Body of pancreas (tissue), 4 donors: ENCODE measurements at regions not wholly inside any gene's neighbourhood (a gene's known extent, or its start where the extent isn't known, plus 50 kb on each side); places are given as distances from the start of the nearest gene placed in this dataset.

ENCODE experiments used
- ATAC-seq: fragments of 150-250 bp; one replicate; pipeline ENCODE4 v1.9.1; 2016
- DNase-seq, 4 donors: peaks; one replicate each; pipeline ENCODE4 v3.0.0-alpha.2; 2019
- H3K27ac ChIP-seq, 4 donors: fragments of 200-600 bp; sonication (generic); 1 replicate in 3 of 4; 2 replicates in 1 of 4; pipeline versions ENCODE4 v1.5.1 to v1.6.1; 2016 to 2019; ENCODE audit warnings: mild to moderate bottlenecking in 1 of 4, mixed read lengths in 1 of 4, moderate library complexity in 1 of 4
- H3K27me3 ChIP-seq, 2 donors: fragments of 200-600 bp; sonication (generic); one replicate each; pipeline ENCODE4 v1.6.0; 2016; ENCODE audit warnings: mild to moderate bottlenecking in 1 of 2
- H3K36me3 ChIP-seq, 2 donors: fragments of 200-600 bp; sonication (generic); replicated peaks in 1 of 2; 2 replicates each; pipeline ENCODE4 v1.5.1; 2016; ENCODE audit warnings: low read depth in 2 of 2; ENCODE audit not compliant: insufficient read depth in 1 of 2
- H3K4me1 ChIP-seq: fragments of 200-600 bp; sonication (generic); one replicate; pipeline ENCODE4 v1.6.0; 2016
- H3K4me3 ChIP-seq, 2 donors: fragments of 200-600 bp; sonication (generic); 1 replicate in 1 of 2; 2 replicates in 1 of 2; pipeline ENCODE4 v1.5.1; 2016 to 2019
- H3K9me3 ChIP-seq, 3 donors: fragments of 200-600 bp; sonication (generic); 1 replicate in 2 of 3; 2 replicates in 1 of 3; pipeline ENCODE4 v1.5.1; 2016
- POLR2A ChIP-seq, 3 donors: fragments of 450-650 bp; IDR thresholded peaks; one replicate each; pipeline ENCODE4 v1.6.1; 2016; ENCODE audit warnings: antibody characterized with exemption in 3 of 3, mild to moderate bottlenecking in 2 of 3
- WGBS, 2 donors: methylation state at CpG; one replicate each; pipeline ENCODE4 v1.1.5; 2017; 5-methylcytosine and 5-hydroxymethylcytosine counted together
- intact Hi-C: fragments of 100-400 bp; cut with DNase I; formaldehyde crosslinking; loops from one replicate; pipeline ENCODE4 v1.15.1; 2023
- TF ChIP-seq, protein P1 (sequence below), 7 experiments: fragments of 450-650 bp in 4 of 7; fragments of 200-600 bp in 3 of 7; sonication (generic) in 3 of 7; IDR thresholded peaks; one replicate each; pipeline ENCODE4 v1.5.1; 2016 to 2019; ENCODE audit warnings: antibody characterized with exemption in 7 of 7

GRCh38 chr16:55954906-55955305, 79.7 kb upstream of the CES5A start:
- Histone ChIP-seq H3K4me3 (no peak overlapping the region), H3K27ac (no peak overlapping the region), H3K27me3 (no peaks in the 10 kb centered on the region), H3K9me3 (peaks cover 0 to 4% (median 0%) of the 10 kb centered on the region in 3 donors), H3K36me3 (no peaks in the 10 kb centered on the region), H3K4me1 (no peaks in the 10 kb centered on the region)
- intact Hi-C loops, result no loop called here
- TF ChIP-seq, protein P1, sequence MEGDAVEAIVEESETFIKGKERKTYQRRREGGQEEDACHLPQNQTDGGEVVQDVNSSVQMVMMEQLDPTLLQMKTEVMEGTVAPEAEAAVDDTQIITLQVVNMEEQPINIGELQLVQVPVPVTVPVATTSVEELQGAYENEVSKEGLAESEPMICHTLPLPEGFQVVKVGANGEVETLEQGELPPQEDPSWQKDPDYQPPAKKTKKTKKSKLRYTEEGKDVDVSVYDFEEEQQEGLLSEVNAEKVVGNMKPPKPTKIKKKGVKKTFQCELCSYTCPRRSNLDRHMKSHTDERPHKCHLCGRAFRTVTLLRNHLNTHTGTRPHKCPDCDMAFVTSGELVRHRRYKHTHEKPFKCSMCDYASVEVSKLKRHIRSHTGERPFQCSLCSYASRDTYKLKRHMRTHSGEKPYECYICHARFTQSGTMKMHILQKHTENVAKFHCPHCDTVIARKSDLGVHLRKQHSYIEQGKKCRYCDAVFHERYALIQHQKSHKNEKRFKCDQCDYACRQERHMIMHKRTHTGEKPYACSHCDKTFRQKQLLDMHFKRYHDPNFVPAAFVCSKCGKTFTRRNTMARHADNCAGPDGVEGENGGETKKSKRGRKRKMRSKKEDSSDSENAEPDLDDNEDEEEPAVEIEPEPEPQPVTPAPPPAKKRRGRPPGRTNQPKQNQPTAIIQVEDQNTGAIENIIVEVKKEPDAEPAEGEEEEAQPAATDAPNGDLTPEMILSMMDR (IDR thresholded peaks at IDR 0.05), result no peak
- no peak for TF ChIP-seq POLR2A (IDR thresholded peaks at IDR 0.05)
- 64 to 73% methylated on average over 2 of the region's 2 CpGs for WGBS, 2 donors
- ATAC-seq (no peak), DNase-seq (no peak)

DNA sequence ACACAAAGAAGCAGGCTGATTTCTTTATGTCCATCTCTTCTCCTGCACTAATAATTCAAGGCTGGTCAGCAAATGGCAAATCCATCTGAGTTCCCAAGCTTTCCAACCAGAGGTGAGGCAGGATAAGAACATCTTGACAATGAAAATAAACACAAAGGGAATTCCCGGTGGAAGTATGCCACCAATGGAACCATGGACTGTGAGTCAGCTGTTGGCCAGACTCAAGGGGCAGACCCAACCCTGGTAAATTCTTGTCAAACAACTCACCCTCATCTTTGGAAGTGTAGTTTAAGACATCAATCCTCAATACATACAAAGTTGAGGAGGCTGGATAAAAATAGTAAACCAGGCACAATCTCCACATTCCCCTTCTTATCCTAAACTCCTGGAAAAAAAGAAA, 74.3 kb upstream of the CES5A start:
- Histone ChIP-seq H3K36me3 (no peaks in the 10 kb centered on the region), H3K4me3 (no peak overlapping the region), H3K27me3 (no peaks in the 10 kb centered on the region), H3K9me3 (no peaks in the 10 kb centered on the region), H3K27ac (no peak overlapping the region), H3K4me1 (no peaks in the 10 kb centered on the region)
- WGBS, 2 donors, result 67 to 80% methylated on average over 1 of the region's 1 CpG
- TF ChIP-seq, protein P1 (IDR thresholded peaks at IDR 0.05), result no peak
- no peak for TF ChIP-seq POLR2A (IDR thresholded peaks at IDR 0.05)
- ATAC-seq (no peak), DNase-seq (no peak)
- intact Hi-C loops, result loop anchor here (5.0 kb wide), 1 partner anchor 368 kb away; no protein-coding TSS in a partner anchor

DNA sequence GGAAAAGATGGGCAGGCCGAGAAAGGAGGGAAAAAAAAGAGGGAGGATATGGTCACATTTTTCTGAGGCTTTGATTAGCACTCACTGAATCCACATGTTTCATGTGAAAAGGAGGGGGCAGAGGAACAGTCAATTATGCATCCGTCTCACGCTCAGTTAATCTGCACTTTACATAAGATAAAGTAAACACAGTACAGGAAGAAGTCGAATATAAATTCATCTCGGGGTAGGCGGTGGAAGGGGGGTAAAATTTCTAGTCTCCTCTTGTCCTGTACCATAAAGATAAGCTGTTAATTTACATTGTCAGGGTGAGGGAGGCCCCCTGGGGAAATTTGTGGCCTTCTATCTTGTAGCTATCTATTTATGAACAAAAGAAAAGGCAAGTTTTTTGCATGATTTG, 73.1 kb upstream of the CES5A start:
- H3K4me3 ChIP-seq, result no peak overlapping the region
- no peak for TF ChIP-seq POLR2A (IDR thresholded peaks at IDR 0.05)
- TF ChIP-seq, protein P1 (IDR thresholded peaks at IDR 0.05), result no peak
- H3K36me3 ChIP-seq, result no peaks in the 10 kb centered on the region
- H3K9me3 ChIP-seq, result no peaks in the 10 kb centered on the region
- no peaks in the 10 kb centered on the region for H3K27me3 ChIP-seq
- 13 to 24% methylated on average over 6 of the region's 6 CpGs for WGBS, 2 donors
- no peaks in the 10 kb centered on the region for H3K4me1 ChIP-seq
- intact Hi-C loops, result loop anchor here (5.0 kb wide), 1 partner anchor 369 kb away; no protein-coding TSS in a partner anchor
- DNase-seq (no peak), ATAC-seq (no peak)
- no peak overlapping the region for H3K27ac ChIP-seq

GRCh38 chr16:55947366-55947765, 72.2 kb upstream of the CES5A start:
- 28 to 41% methylated on average over 1 of the region's 1 CpG for WGBS, 2 donors
- H3K4me3 ChIP-seq, result no peak overlapping the region
- TF ChIP-seq POLR2A (IDR thresholded peaks at IDR 0.05), result no peak
- TF ChIP-seq, protein P1 (IDR thresholded peaks at IDR 0.05), result no peak
- intact Hi-C loops, result loop anchor here (5.0 kb wide), 1 partner anchor 370 kb away; no protein-coding TSS in a partner anchor
- no peak overlapping the region for H3K27ac ChIP-seq
- DNase-seq (no peak), ATAC-seq (no peak)
- no peaks in the 10 kb centered on the region for H3K4me1 ChIP-seq
- H3K36me3 ChIP-seq, result no peaks in the 10 kb centered on the region
- no peaks in the 10 kb centered on the region for H3K27me3 ChIP-seq
- H3K9me3 ChIP-seq, result no peaks in the 10 kb centered on the region

DNA sequence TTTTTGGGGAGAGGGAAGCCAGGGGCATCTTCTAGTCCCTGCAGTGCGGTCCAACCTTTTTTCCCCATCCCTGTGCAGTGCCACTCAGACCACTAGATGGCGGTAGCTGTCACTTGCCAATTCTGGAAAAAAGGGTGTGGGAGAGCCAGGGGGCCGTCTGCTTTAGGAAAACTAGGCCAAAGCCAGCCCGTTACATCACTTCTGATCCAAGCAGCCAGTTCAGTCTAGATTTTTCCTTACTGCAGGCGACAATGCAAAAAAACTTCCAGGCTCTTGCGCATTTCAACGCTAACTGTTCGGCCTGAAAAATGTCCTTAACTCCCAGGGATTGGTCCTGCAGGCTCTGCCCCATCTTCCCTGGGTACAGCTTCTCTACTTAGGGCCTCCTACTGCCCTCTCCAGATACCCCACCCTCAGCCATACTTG, 69.2 kb upstream of the CES5A start:
- H3K27me3 ChIP-seq, result no peaks in the 10 kb centered on the region
- H3K9me3 ChIP-seq, result no peaks in the 10 kb centered on the region
- no peaks in the 10 kb centered on the region for H3K36me3 ChIP-seq
- no peak overlapping the region for H3K4me3 ChIP-seq
- ATAC-seq (peak; percentile 69), DNase-seq (peak; percentile 58 to 67 (median 63))
- 37 to 38% methylated on average over 8 of the region's 8 CpGs for WGBS, 2 donors
- no peaks in the 10 kb centered on the region for H3K4me1 ChIP-seq
- no peak overlapping the region for H3K27ac ChIP-seq
- TF ChIP-seq, protein P1 (IDR thresholded peaks at IDR 0.05), result peak; percentile 71 to 95 (median 77)
- no peak for TF ChIP-seq POLR2A (IDR thresholded peaks at IDR 0.05)
- intact Hi-C loops, result no loop called here
